Mesenchymal stem cell (in vitro differentiated cells and primary cell): ENCODE measurements at regions not wholly inside any gene's neighbourhood (a gene's known extent, or its start where the extent isn't known, plus 50 kb on each side); places are given as distances from the start of the nearest gene placed in this dataset.

ENCODE experiments used
- DNase-seq: peaks from one replicate; pipeline ENCODE4 v3.0.0-alpha.2; 2013
- H2AFZ ChIP-seq: one replicate; pipeline ENCODE4 v1.6.1; 2013; ENCODE audit warnings: low read depth, mild to moderate bottlenecking, control low read depth, inconsistent platforms, low read length, moderate library complexity
- H2AK5ac ChIP-seq: 2 replicates; pipeline ENCODE4 v1.6.1; 2013; ENCODE audit warnings: low read length, moderate library complexity, mild to moderate bottlenecking, inconsistent platforms; ENCODE audit not compliant: severe bottlenecking
- H2BK120ac ChIP-seq: one replicate; pipeline ENCODE4 v1.6.1; 2013; ENCODE audit warnings: low read depth, mild to moderate bottlenecking, inconsistent platforms, low read length, moderate library complexity
- H2BK12ac ChIP-seq, 2 experiments: one replicate each; pipeline ENCODE4 v1.6.1; 2013; ENCODE audit warnings: inconsistent platforms in 2 of 2, low read length in 2 of 2, mild to moderate bottlenecking in 2 of 2, moderate library complexity in 2 of 2, control low read depth in 1 of 2
- H2BK15ac ChIP-seq: one replicate; pipeline ENCODE4 v1.6.1; 2013; ENCODE audit warnings: mild to moderate bottlenecking, low read depth, inconsistent platforms; ENCODE audit not compliant: poor library complexity, severe bottlenecking
- H2BK5ac ChIP-seq: 2 replicates; pipeline ENCODE4 v1.6.1; 2013; ENCODE audit warnings: low read depth, mild to moderate bottlenecking, low read length, control low read depth, inconsistent platforms; ENCODE audit not compliant: poor library complexity, severe bottlenecking
- H3K14ac ChIP-seq, 2 experiments: one replicate each; pipeline ENCODE4 v1.6.1; 2013; ENCODE audit warnings: inconsistent platforms in 2 of 2, low read length in 2 of 2, control low read depth in 1 of 2, mild to moderate bottlenecking in 1 of 2, moderate library complexity in 1 of 2
- H3K18ac ChIP-seq, 2 experiments: one replicate each; pipeline ENCODE4 v1.6.1; 2013; ENCODE audit warnings: inconsistent platforms in 2 of 2, low read length in 2 of 2, control low read depth in 1 of 2, low read depth in 1 of 2, mild to moderate bottlenecking in 1 of 2
- H3K23ac ChIP-seq, 2 experiments: one replicate each; pipeline ENCODE4 v1.6.1; 2013; ENCODE audit warnings: inconsistent platforms in 2 of 2, low read length in 2 of 2, mild to moderate bottlenecking in 2 of 2, moderate library complexity in 2 of 2, control low read depth in 1 of 2
- H3K27ac ChIP-seq: 2 replicates; pipeline ENCODE4 v1.5.1; 2013; ENCODE audit warnings: mild to moderate bottlenecking, moderate library complexity, low read length, control low read depth, inconsistent platforms; ENCODE audit not compliant: poor library complexity, severe bottlenecking
- H3K27me3 ChIP-seq, 2 experiments: 2 replicates each; pipeline versions ENCODE4 v1.6.1 to v1.7.0; 2013; ENCODE audit warnings: low read length in 2 of 2, mild to moderate bottlenecking in 2 of 2, moderate library complexity in 2 of 2, control low read depth in 1 of 2, inconsistent platforms in 1 of 2; ENCODE audit not compliant: control insufficient read depth in 1 of 2, insufficient read depth in 1 of 2
- H3K36me3 ChIP-seq, 2 experiments: 2 replicates each; pipeline versions ENCODE4 v1.6.1 to v1.7.0; 2013; ENCODE audit warnings: low read length in 2 of 2, control low read depth in 1 of 2, inconsistent platforms in 1 of 2, low read depth in 1 of 2, mild to moderate bottlenecking in 1 of 2; ENCODE audit not compliant: insufficient read depth in 2 of 2, control insufficient read depth in 1 of 2
- H3K4ac ChIP-seq, 2 experiments: one replicate each; pipeline ENCODE4 v1.6.1; 2013; ENCODE audit warnings: inconsistent platforms in 2 of 2, low read length in 2 of 2, mild to moderate bottlenecking in 2 of 2, moderate library complexity in 2 of 2, control low read depth in 1 of 2, low read depth in 1 of 2
- H3K4me1 ChIP-seq: 2 replicates; pipeline ENCODE4 v1.6.1; 2013; ENCODE audit warnings: low read depth, low read length, control low read depth; ENCODE audit not compliant: control insufficient read depth, insufficient read depth
- H3K4me2 ChIP-seq: 2 replicates; pipeline ENCODE4 v1.6.1; 2013; ENCODE audit warnings: low read length, mild to moderate bottlenecking, inconsistent platforms; ENCODE audit not compliant: poor library complexity, severe bottlenecking
- H3K4me3 ChIP-seq, 2 experiments: 2 replicates each; pipeline versions ENCODE4 v1.5.1 to v1.7.0; 2013; ENCODE audit warnings: low read length in 2 of 2, mild to moderate bottlenecking in 2 of 2, control low read depth in 1 of 2, low read depth in 1 of 2; ENCODE audit not compliant: insufficient read depth in 1 of 2
- H3K79me1 ChIP-seq: replicated peaks from 2 replicates; pipeline ENCODE4 v1.6.1; 2013; ENCODE audit warnings: mild to moderate bottlenecking, control low read depth, low read length, inconsistent platforms; ENCODE audit not compliant: poor library complexity, severe bottlenecking
- H3K9ac ChIP-seq: 2 replicates; pipeline ENCODE4 v1.7.0; 2013; ENCODE audit warnings: mild to moderate bottlenecking, low read length, moderate library complexity
- H3K9me3 ChIP-seq: 2 replicates; pipeline ENCODE4 v1.7.0; 2013; ENCODE audit warnings: mild to moderate bottlenecking, low read length; ENCODE audit not compliant: control insufficient read depth
- H4K8ac ChIP-seq: one replicate; pipeline ENCODE4 v1.6.1; 2013; ENCODE audit warnings: inconsistent platforms, mild to moderate bottlenecking, low read length, moderate library complexity
- H4K91ac ChIP-seq: one replicate; pipeline ENCODE4 v1.6.1; 2013; ENCODE audit warnings: mild to moderate bottlenecking, low read length, inconsistent platforms
- WGBS: methylation state at CpG from one replicate; pipeline ENCODE4 v1.1.7; 2013; ENCODE audit warnings: mixed read lengths; 5-methylcytosine and 5-hydroxymethylcytosine counted together

DNA sequence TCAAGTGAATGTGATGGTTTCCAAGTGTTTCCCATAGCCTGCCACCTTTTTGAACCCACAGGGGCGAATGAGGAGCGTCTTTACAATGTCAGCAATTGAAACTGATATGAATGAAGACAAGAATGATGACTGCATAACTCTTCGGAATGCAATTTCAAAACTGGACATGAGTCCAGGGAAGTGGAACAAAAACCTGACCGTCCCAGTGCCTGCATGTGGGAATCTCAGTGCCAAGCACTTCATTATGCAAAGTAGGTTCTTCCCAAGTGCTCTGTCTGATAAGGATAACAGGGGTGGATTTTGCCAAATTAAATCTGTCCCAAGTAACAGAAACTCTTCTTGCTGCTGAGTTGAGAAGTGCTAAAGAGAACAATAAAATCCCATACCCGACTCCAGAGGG lies 243.8 kb upstream of the ADAMTS16 start:
- DNase-seq: no peak
- no peak overlapping the region for H3K18ac ChIP-seq
- H4K8ac ChIP-seq: no peak overlapping the region
- H2BK5ac ChIP-seq: no peak overlapping the region
- no peak overlapping the region for H3K23ac ChIP-seq
- WGBS: 58% methylated on average over 5 of the region's 5 CpGs
- H4K91ac ChIP-seq: no peak overlapping the region
- H3K27me3 ChIP-seq: peaks cover 0 to 23% of the 10 kb centered on the region in 2 experiments
- H2BK12ac ChIP-seq: no peak overlapping the region
- H3K36me3 ChIP-seq: no peaks in the 10 kb centered on the region
- no peak overlapping the region for H2BK120ac ChIP-seq
- no peak overlapping the region for H2AFZ ChIP-seq
- no peaks in the 10 kb centered on the region for H3K4me1 ChIP-seq
- H3K79me1 ChIP-seq: no peaks in the 10 kb centered on the region
- no peak overlapping the region for H2BK15ac ChIP-seq
- no peak overlapping the region for H3K4ac ChIP-seq
- H3K4me2 ChIP-seq: no peak overlapping the region
- no peak overlapping the region for H3K27ac ChIP-seq
- no peak overlapping the region for H2AK5ac ChIP-seq
- H3K9ac ChIP-seq: no peak overlapping the region
- no peaks in the 10 kb centered on the region for H3K9me3 ChIP-seq
- H3K14ac ChIP-seq: no peak overlapping the region
- H3K4me3 ChIP-seq: no peak overlapping the region

DNA sequence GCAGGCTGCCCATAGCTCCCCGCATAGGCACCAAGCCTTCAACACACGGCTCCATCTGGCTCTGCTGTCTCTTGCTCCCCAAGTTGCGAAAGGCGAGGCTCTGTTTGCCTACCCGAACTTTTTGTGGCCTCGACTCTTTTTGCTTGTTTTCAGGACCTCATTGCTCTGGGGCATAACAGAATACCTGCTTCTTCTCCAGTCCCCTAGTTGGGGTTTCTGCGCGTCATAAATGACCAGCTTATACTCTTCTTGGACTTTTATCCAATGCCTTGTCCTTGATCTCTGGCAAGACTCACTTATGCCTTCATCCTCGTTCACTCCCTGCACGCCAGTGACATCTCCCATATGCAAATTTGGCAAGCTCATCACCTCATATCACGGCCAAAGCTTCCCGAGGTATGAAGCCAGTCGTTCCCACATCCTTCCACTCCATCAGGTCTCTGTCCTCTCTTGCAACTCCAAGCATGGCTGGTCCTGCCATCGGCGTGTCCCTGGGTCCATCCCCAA lies 238.8 kb upstream of the ADAMTS16 start:
- Histone ChIP-seq H3K79me1 (no peaks in the 10 kb centered on the region), H3K23ac (no peak overlapping the region), H2BK120ac (no peak overlapping the region), H3K18ac (no peak overlapping the region), H3K9ac (no peak overlapping the region), H3K4me1 (no peaks in the 10 kb centered on the region), H3K27me3 (peaks cover 0 to 39% of the 10 kb centered on the region in 2 experiments), H3K4me3 (no peak overlapping the region), H2BK5ac (no peak overlapping the region), H3K9me3 (no peaks in the 10 kb centered on the region), H3K4ac (no peak overlapping the region), H2AFZ (no peak overlapping the region), H2AK5ac (no peak overlapping the region), H3K14ac (no peak overlapping the region), H2BK15ac (no peak overlapping the region), H4K91ac (no peak overlapping the region), H3K27ac (no peak overlapping the region), H2BK12ac (no peak overlapping the region), H4K8ac (no peak overlapping the region), H3K36me3 (no peaks in the 10 kb centered on the region), H3K4me2 (no peak overlapping the region)
- 81% methylated on average over 13 of the region's 15 CpGs for whole genome bisulfite sequencing
- no peak for DNase-seq

DNA sequence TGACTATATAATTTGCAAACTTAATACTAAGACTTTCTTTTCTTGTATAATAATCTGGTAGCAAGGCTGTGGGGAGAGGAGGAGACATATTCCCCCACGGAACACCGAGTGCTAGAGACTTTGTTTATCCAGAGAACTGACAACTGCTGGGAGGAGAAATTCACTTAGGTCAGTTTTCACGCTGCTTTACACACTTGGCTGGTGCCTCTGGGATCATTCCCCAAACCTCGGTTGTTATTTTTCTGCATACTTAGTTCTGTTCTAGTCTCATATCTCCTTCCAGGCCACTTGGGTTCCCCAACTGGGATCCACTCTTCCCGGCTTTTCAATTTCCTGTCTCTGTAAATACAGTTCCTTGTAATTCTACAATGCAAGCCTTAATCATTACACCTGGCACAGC lies 238.2 kb upstream of the ADAMTS16 start:
- Histone ChIP-seq H3K23ac (no peak overlapping the region), H4K91ac (no peak overlapping the region), H2BK5ac (no peak overlapping the region), H3K36me3 (no peaks in the 10 kb centered on the region), H3K4me2 (no peak overlapping the region), H3K9me3 (no peaks in the 10 kb centered on the region), H2AFZ (no peak overlapping the region), H3K4me3 (no peak overlapping the region), H3K4ac (no peak overlapping the region), H2BK12ac (no peak overlapping the region), H3K4me1 (no peaks in the 10 kb centered on the region), H2AK5ac (no peak overlapping the region), H4K8ac (no peak overlapping the region), H3K9ac (no peak overlapping the region), H3K79me1 (no peaks in the 10 kb centered on the region), H3K14ac (no peak overlapping the region), H3K27ac (no peak overlapping the region), H2BK15ac (no peak overlapping the region), H3K18ac (no peak overlapping the region), H2BK120ac (no peak overlapping the region), H3K27me3 (peaks cover 0 to 36% of the 10 kb centered on the region in 2 experiments)
- WGBS: 79% methylated on average over 5 of the region's 5 CpGs
- DNase-seq: no peak

DNA sequence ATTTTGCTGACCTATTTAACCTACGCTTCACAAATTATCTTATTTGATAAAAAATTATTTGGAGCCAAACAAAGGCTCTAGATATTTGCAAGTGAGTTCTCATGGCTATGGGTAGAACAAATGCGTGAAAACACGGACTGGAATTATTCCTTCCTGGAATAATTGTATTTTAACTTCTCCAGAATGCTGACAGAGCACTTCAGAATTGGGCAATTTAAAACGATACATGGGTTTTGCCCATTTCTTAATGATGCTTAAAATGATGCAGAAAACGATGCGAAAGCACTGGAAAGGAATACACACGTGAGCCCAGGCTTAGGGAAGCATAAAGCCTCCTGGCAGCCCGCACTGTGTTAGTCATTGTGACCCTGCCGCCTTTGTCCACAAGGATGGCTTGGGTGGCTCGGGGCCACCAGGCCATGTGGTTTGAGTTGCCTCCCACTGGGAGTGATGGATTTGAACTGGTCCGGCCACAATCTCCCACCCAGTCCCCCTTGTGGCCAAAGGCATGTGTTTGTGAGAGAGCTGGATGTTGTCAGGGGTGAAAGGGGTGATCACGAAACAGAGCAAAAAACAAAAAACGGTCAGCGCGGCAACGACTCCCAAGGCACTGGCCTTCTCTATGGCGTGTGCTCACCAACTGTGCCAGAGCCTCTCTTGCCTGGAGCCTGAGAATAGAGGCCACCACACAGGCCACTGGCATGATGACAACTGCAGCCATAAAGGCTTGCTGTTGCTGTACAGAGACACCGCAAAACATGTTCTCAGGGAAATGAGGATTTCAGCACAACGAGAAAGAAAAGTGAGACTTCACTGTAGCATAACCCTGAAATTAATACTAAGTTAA lies 234.2 kb upstream of the ADAMTS16 start:
- Histone ChIP-seq H3K4me3 (peak overlapping the region in 1 of 2 experiments; percentile 52), H2AFZ (no peak overlapping the region), H4K91ac (no peak overlapping the region), H4K8ac (no peak overlapping the region), H3K4me1 (no peaks in the 10 kb centered on the region), H3K4ac (no peak overlapping the region), H3K23ac (no peak overlapping the region), H2BK15ac (no peak overlapping the region), H3K4me2 (no peak overlapping the region), H3K27me3 (peaks cover 0 to 47% of the 10 kb centered on the region in 2 experiments), H3K79me1 (no peaks in the 10 kb centered on the region), H3K14ac (no peak overlapping the region), H2BK5ac (no peak overlapping the region), H3K9me3 (no peaks in the 10 kb centered on the region), H3K9ac (peak overlapping the region; percentile 26), H2BK120ac (no peak overlapping the region), H3K18ac (no peak overlapping the region), H2BK12ac (no peak overlapping the region), H3K27ac (no peak overlapping the region), H3K36me3 (no peaks in the 10 kb centered on the region), H2AK5ac (no peak overlapping the region)
- no peak for DNase-seq
- WGBS: 75% methylated on average over 15 of the region's 19 CpGs
